Upper lobe of left lung (tissue), 4 donors: ENCODE measurements at regions not wholly inside any gene's neighbourhood (a gene's known extent, or its start where the extent isn't known, plus 50 kb on each side); places are given as distances from the start of the nearest gene placed in this dataset.

Experiments used
- POLR2A ChIP-seq, 4 donors: fragments of 450-650 bp; IDR thresholded peaks; one replicate each; pipeline ENCODE4 v1.5.1; 2016 to 2017; ENCODE audit warnings: antibody characterized with exemption in 4 of 4, mild to moderate bottlenecking in 2 of 4
- TF ChIP-seq, protein P1 (sequence below), 6 experiments: fragments of 450-650 bp in 4 of 6; fragments of 200-600 bp in 2 of 6; sonication (generic) in 2 of 6; IDR thresholded peaks; one replicate each; pipeline ENCODE4 v1.5.1; 2016 to 2019; ENCODE audit warnings: antibody characterized with exemption in 6 of 6

- TF ChIP-seq, protein P1, sequence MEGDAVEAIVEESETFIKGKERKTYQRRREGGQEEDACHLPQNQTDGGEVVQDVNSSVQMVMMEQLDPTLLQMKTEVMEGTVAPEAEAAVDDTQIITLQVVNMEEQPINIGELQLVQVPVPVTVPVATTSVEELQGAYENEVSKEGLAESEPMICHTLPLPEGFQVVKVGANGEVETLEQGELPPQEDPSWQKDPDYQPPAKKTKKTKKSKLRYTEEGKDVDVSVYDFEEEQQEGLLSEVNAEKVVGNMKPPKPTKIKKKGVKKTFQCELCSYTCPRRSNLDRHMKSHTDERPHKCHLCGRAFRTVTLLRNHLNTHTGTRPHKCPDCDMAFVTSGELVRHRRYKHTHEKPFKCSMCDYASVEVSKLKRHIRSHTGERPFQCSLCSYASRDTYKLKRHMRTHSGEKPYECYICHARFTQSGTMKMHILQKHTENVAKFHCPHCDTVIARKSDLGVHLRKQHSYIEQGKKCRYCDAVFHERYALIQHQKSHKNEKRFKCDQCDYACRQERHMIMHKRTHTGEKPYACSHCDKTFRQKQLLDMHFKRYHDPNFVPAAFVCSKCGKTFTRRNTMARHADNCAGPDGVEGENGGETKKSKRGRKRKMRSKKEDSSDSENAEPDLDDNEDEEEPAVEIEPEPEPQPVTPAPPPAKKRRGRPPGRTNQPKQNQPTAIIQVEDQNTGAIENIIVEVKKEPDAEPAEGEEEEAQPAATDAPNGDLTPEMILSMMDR (IDR thresholded peaks at IDR 0.05): no peak
- TF ChIP-seq POLR2A (IDR thresholded peaks at IDR 0.05): no peak
Measured at GRCh38 chr22:27198518-27199035, 541.2 kb downstream of the MIAT start.
